Parathyroid adenoma (tissue), 2 donors: ENCODE measurements at regions not wholly inside any gene's neighbourhood (a gene's known extent, or its start where the extent isn't known, plus 50 kb on each side); places are given as distances from the start of the nearest gene placed in this dataset.

Experiments used
- H2AFZ ChIP-seq: fragments of 300-600 bp; sonication (generic); one replicate; pipeline ENCODE4 v1.7.0; 2017; ENCODE audit warnings: antibody characterized with exemption, mild to moderate bottlenecking
- H3K27ac ChIP-seq: fragments of 300-600 bp; sonication (generic); one replicate; pipeline ENCODE4 v1.7.0; 2017
- H3K27me3 ChIP-seq: fragments of 300-600 bp; sonication (generic); one replicate; pipeline ENCODE4 v1.7.0; 2017; ENCODE audit warnings: low read length; ENCODE audit not compliant: control insufficient read depth, insufficient read depth
- H3K36me3 ChIP-seq: fragments of 300-600 bp; sonication (generic); one replicate; pipeline ENCODE4 v1.7.0; 2017; ENCODE audit warnings: low read length; ENCODE audit not compliant: control insufficient read depth, insufficient read depth
- H3K4me1 ChIP-seq: fragments of 300-600 bp; sonication (generic); one replicate; pipeline ENCODE4 v1.7.0; 2017; ENCODE audit warnings: control low read depth
- H3K4me2 ChIP-seq: fragments of 300-600 bp; sonication (generic); one replicate; pipeline ENCODE4 v1.7.0; 2017; ENCODE audit warnings: low read length
- H3K4me3 ChIP-seq: fragments of 300-600 bp; sonication (generic); one replicate; pipeline ENCODE4 v1.7.0; 2017; ENCODE audit warnings: low read depth, low read length
- H3K79me2 ChIP-seq: fragments of 300-600 bp; sonication (generic); one replicate; pipeline ENCODE4 v1.7.0; 2017; ENCODE audit warnings: control low read depth
- H3K9ac ChIP-seq: fragments of 300-600 bp; sonication (generic); one replicate; pipeline ENCODE4 v1.7.0; 2017; ENCODE audit warnings: mild to moderate bottlenecking
- H3K9me3 ChIP-seq: fragments of 300-600 bp; sonication (generic); one replicate; pipeline ENCODE4 v1.7.0; 2017; ENCODE audit warnings: low read length; ENCODE audit not compliant: control insufficient read depth
- CTCF ChIP-seq: fragments of 300-600 bp; sonication (generic); IDR thresholded peaks from one replicate; pipeline ENCODE4 v1.7.0; 2017; ENCODE audit warnings: antibody characterized with exemption, mild to moderate bottlenecking
- donor health status: primary hyperparathyroidism.

- Histone ChIP-seq H3K27me3 (no peaks in the 10 kb centered on the region), H3K9me3 (no peaks in the 10 kb centered on the region), H3K36me3 (no peaks in the 10 kb centered on the region), H3K4me2 (no peak overlapping the region), H3K27ac (no peak overlapping the region), H2AFZ (no peak overlapping the region), H3K79me2 (no peaks in the 10 kb centered on the region), H3K4me1 (no peaks in the 10 kb centered on the region), H3K9ac (no peak overlapping the region), H3K4me3 (no peak overlapping the region)
- TF ChIP-seq CTCF, result no peak
Measured at GRCh38 chr2:125696560-125696959, 959.4 kb upstream of the GYPC start.

DNA sequence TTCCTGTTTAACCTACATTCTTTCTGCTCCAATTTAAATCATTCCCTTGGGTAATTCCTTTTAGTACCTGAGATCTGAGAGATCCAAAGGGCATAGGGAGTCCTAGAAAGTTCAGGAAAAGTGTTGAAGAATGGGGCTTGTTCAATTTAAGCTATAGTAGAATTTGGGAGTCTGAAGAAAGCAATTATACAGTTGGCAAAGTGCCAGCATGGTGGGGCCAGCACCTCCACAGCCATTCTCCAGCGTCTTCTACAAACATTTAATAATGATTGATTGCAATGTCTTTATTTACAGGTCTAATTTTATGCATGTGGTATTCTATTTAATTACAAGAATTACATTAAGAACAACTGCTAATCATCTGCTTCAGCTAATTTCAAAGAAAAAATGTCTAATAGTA lies 957.7 kb upstream of the GYPC start:
- Histone ChIP-seq H3K9me3 (no peaks in the 10 kb centered on the region), H3K4me3 (no peak overlapping the region), H3K79me2 (no peaks in the 10 kb centered on the region), H2AFZ (no peak overlapping the region), H3K4me2 (no peak overlapping the region), H3K27me3 (no peaks in the 10 kb centered on the region), H3K9ac (no peak overlapping the region), H3K27ac (no peak overlapping the region), H3K4me1 (no peaks in the 10 kb centered on the region), H3K36me3 (no peaks in the 10 kb centered on the region)
- TF ChIP-seq CTCF, result no peak

GRCh38 chr2:125701070-125701469 lies 954.9 kb upstream of the GYPC start:
- no peaks in the 10 kb centered on the region for H3K79me2 ChIP-seq
- no peak overlapping the region for H3K4me2 ChIP-seq
- H3K9ac ChIP-seq, result no peak overlapping the region
- H2AFZ ChIP-seq, result no peak overlapping the region
- H3K36me3 ChIP-seq, result no peaks in the 10 kb centered on the region
- no peaks in the 10 kb centered on the region for H3K4me1 ChIP-seq
- H3K9me3 ChIP-seq, result no peaks in the 10 kb centered on the region
- no peak for TF ChIP-seq CTCF
- H3K27me3 ChIP-seq, result no peaks in the 10 kb centered on the region
- no peak overlapping the region for H3K27ac ChIP-seq
- H3K4me3 ChIP-seq, result no peak overlapping the region

- no peaks in the 10 kb centered on the region for H3K27me3 ChIP-seq
- no peak overlapping the region for H3K4me2 ChIP-seq
- H3K4me1 ChIP-seq, result no peaks in the 10 kb centered on the region
- TF ChIP-seq CTCF, result no peak
- H2AFZ ChIP-seq, result no peak overlapping the region
- H3K9me3 ChIP-seq, result no peaks in the 10 kb centered on the region
- H3K9ac ChIP-seq, result no peak overlapping the region
- H3K79me2 ChIP-seq, result no peaks in the 10 kb centered on the region
- H3K4me3 ChIP-seq, result no peak overlapping the region
- no peak overlapping the region for H3K27ac ChIP-seq
- H3K36me3 ChIP-seq, result no peaks in the 10 kb centered on the region
Measured at GRCh38 chr2:125707611-125708010, 948.3 kb upstream of the GYPC start.

DNA sequence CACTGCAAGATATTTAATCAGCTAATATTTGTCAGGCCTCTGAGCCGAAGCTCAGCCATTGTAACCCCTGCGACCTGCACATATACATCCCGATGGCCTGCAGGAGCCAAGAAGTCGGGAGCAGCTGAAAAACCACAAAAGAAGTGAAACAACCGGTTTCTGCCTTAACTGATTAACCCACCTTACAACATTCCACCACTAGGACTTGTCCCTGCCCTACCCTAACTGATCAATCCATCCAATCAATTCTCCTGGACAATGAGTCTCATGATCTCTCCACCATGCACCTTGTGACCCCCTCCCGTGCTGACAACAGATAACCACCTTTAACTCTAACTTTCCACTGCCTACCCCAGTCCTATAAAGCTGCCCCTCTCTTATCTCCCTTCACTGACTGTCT lies 945.4 kb upstream of the GYPC start:
- TF ChIP-seq CTCF, result no peak
- no peaks in the 10 kb centered on the region for H3K36me3 ChIP-seq
- H3K27ac ChIP-seq, result no peak overlapping the region
- H3K9me3 ChIP-seq, result no peaks in the 10 kb centered on the region
- H3K4me3 ChIP-seq, result no peak overlapping the region
- H3K4me2 ChIP-seq, result no peak overlapping the region
- no peaks in the 10 kb centered on the region for H3K4me1 ChIP-seq
- no peaks in the 10 kb centered on the region for H3K27me3 ChIP-seq
- H2AFZ ChIP-seq, result no peak overlapping the region
- H3K79me2 ChIP-seq, result no peaks in the 10 kb centered on the region
- no peak overlapping the region for H3K9ac ChIP-seq
